Astrocyte (in vitro differentiated cells and primary cell): ENCODE measurements at regions not wholly inside any gene's neighbourhood (a gene's known extent, or its start where the extent isn't known, plus 50 kb on each side); places are given as distances from the start of the nearest gene placed in this dataset.

Source experiments
- DNase-seq: peaks from one replicate; pipeline ENCODE4 v3.0.0-alpha.2; 2010; ENCODE audit warnings: low read depth
- FAIRE-seq: peaks from 2 replicates; lab custom pipeline; 2011; peaks lifted over from hg19 to GRCh38; lab: Jason Lieb, UNC
- H2AFZ ChIP-seq: 2 replicates; pipeline ENCODE4 v1.6.0; 2012; ENCODE audit warnings: low read depth, low read length, inconsistent platforms
- H3K27ac ChIP-seq: 2 replicates; pipeline ENCODE4 v1.5.1; 2011; ENCODE audit warnings: low read depth, low read length, inconsistent platforms
- H3K27me3 ChIP-seq: 2 replicates; pipeline ENCODE4 v1.6.0; 2011; ENCODE audit warnings: low read length, inconsistent platforms; ENCODE audit not compliant: insufficient read depth
- H3K36me3 ChIP-seq: 2 replicates; pipeline ENCODE4 v1.5.1; 2011; ENCODE audit warnings: low read length, inconsistent platforms; ENCODE audit not compliant: insufficient read depth
- H3K4me1 ChIP-seq: 2 replicates; pipeline ENCODE4 v1.5.1; 2011; ENCODE audit warnings: low read length, inconsistent platforms; ENCODE audit not compliant: insufficient read depth
- H3K4me2 ChIP-seq: 2 replicates; pipeline ENCODE4 v1.6.0; 2012; ENCODE audit warnings: low read length, inconsistent platforms
- H3K4me3 ChIP-seq: 2 replicates; pipeline ENCODE4 v1.5.1; 2011; ENCODE audit warnings: low read depth, mild to moderate bottlenecking, low read length, inconsistent platforms; ENCODE audit not compliant: insufficient read depth
- H3K79me2 ChIP-seq: 2 replicates; pipeline ENCODE4 v1.6.0; 2012; ENCODE audit warnings: mild to moderate bottlenecking, low read length, inconsistent platforms; ENCODE audit not compliant: insufficient read depth
- H3K9ac ChIP-seq: 2 replicates; pipeline ENCODE4 v1.6.0; 2012; ENCODE audit warnings: mild to moderate bottlenecking, low read length, inconsistent platforms
- H3K9me3 ChIP-seq: 2 replicates; pipeline ENCODE4 v1.5.1; 2012; ENCODE audit warnings: low read depth, mild to moderate bottlenecking, low read length, inconsistent platforms; ENCODE audit not compliant: insufficient read depth
- H4K20me1 ChIP-seq: 2 replicates; pipeline ENCODE4 v1.6.0; 2012; ENCODE audit warnings: low read length, inconsistent platforms; ENCODE audit not compliant: insufficient read depth
- H3K27ac Mint-ChIP-seq: one replicate; pipeline ENCODE4 v1.8.0; 2021; ENCODE audit warnings: mild to moderate bottlenecking, mixed read lengths; ENCODE audit not compliant: unreplicated experiment
- H3K27me3 Mint-ChIP-seq: one replicate; pipeline ENCODE4 v1.8.0; 2021; ENCODE audit warnings: low read depth, mixed read lengths; ENCODE audit not compliant: unreplicated experiment
- H3K36me3 Mint-ChIP-seq: one replicate; pipeline ENCODE4 v1.8.0; 2021; ENCODE audit warnings: low read depth, mixed read lengths; ENCODE audit not compliant: unreplicated experiment
- H3K4me1 Mint-ChIP-seq: one replicate; pipeline ENCODE4 v1.8.0; 2021; ENCODE audit warnings: low read depth, mixed read lengths; ENCODE audit not compliant: unreplicated experiment
- H3K4me3 Mint-ChIP-seq: one replicate; pipeline ENCODE4 v1.8.0; 2021; ENCODE audit warnings: mild to moderate bottlenecking, moderate library complexity, mixed read lengths; ENCODE audit not compliant: unreplicated experiment
- H3K9me3 Mint-ChIP-seq: one replicate; pipeline ENCODE4 v1.8.0; 2021; ENCODE audit warnings: mild to moderate bottlenecking, mixed read lengths; ENCODE audit not compliant: unreplicated experiment
- EZH2 ChIP-seq: IDR thresholded peaks from 2 replicates; pipeline ENCODE4 v1.6.1; 2012; ENCODE audit warnings: mild to moderate bottlenecking, low read length, inconsistent platforms; ENCODE audit not compliant: insufficient read depth
- TF ChIP-seq, protein P1 (sequence below): IDR thresholded peaks from 2 replicates; pipeline ENCODE4 v1.5.1; 2011; ENCODE audit warnings: low read depth, mild to moderate bottlenecking, inconsistent platforms, low read length, moderate library complexity; ENCODE audit not compliant: insufficient read depth

DNA sequence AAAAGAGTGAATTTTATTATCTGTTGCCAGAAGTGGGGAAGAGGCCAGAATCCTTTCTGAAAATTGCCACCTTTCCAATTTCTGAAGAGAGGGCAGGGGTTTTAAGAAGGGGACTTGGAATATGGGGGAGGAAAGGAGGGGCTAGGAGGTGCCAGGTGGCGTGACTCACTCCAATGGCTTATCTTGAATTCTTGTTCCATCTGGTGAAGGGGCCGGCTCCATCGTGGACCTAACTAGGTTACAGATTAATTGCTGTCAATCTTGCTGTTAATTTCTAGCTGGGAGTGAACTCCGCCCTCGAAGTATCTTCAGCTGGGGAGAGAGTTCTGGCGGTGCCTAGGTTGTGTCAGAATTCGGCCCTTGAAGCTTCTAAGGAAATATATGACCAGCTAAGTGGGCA is 138.7 kb downstream of the YTHDC2 start:
- Histone ChIP-seq H4K20me1 (no peaks in the 10 kb centered on the region), H3K4me3 (no peak overlapping the region), H2AFZ (no peak overlapping the region), H3K79me2 (no peaks in the 10 kb centered on the region), H3K9me3 (no peaks in the 10 kb centered on the region), H3K27me3 (no peaks in the 10 kb centered on the region), H3K4me1 (no peaks in the 10 kb centered on the region), H3K4me2 (no peak overlapping the region), H3K27ac (no peak overlapping the region), H3K36me3 (no peaks in the 10 kb centered on the region), H3K9ac (no peak overlapping the region)
- Mint-ChIP-seq H3K4me3 (no peak overlapping the region), H3K36me3 (no peaks in the 10 kb centered on the region), H3K27ac (no peak overlapping the region), H3K9me3 (peaks cover 4% of the 10 kb centered on the region), H3K4me1 (no peaks in the 10 kb centered on the region), H3K27me3 (peaks cover 8% of the 10 kb centered on the region)
- FAIRE-seq (no peak), DNase-seq (no peak)
- TF ChIP-seq, protein P1, sequence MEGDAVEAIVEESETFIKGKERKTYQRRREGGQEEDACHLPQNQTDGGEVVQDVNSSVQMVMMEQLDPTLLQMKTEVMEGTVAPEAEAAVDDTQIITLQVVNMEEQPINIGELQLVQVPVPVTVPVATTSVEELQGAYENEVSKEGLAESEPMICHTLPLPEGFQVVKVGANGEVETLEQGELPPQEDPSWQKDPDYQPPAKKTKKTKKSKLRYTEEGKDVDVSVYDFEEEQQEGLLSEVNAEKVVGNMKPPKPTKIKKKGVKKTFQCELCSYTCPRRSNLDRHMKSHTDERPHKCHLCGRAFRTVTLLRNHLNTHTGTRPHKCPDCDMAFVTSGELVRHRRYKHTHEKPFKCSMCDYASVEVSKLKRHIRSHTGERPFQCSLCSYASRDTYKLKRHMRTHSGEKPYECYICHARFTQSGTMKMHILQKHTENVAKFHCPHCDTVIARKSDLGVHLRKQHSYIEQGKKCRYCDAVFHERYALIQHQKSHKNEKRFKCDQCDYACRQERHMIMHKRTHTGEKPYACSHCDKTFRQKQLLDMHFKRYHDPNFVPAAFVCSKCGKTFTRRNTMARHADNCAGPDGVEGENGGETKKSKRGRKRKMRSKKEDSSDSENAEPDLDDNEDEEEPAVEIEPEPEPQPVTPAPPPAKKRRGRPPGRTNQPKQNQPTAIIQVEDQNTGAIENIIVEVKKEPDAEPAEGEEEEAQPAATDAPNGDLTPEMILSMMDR, result no peak
- no peak for TF ChIP-seq EZH2

DNA sequence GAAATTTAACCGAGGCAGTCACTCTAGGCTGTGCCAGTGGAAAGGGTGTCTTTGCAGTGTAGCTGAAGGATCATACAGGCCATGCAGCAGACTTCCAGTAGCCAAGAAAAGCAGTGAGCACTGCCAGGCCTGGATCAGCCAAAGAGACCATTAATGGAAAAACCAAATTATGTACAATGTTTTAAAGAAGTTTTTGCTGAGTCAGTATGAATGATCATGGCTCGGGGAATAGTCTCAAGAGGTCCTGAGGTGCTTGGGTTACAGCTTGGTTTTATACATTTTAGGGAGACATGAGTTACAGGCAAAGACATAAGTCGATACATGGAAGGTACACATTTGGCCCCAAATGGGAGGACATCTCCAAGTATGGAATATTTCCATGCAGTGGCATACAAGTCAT is 141.3 kb downstream of the YTHDC2 start:
- Histone ChIP-seq H3K36me3 (no peaks in the 10 kb centered on the region), H3K27ac (no peak overlapping the region), H3K9me3 (no peaks in the 10 kb centered on the region), H3K9ac (no peak overlapping the region), H3K27me3 (no peaks in the 10 kb centered on the region), H2AFZ (no peak overlapping the region), H3K79me2 (no peaks in the 10 kb centered on the region), H4K20me1 (no peaks in the 10 kb centered on the region), H3K4me3 (no peak overlapping the region), H3K4me1 (no peaks in the 10 kb centered on the region), H3K4me2 (no peak overlapping the region)
- Mint-ChIP-seq H3K27me3 (no peaks in the 10 kb centered on the region), H3K27ac (no peak overlapping the region), H3K9me3 (peaks cover 4% of the 10 kb centered on the region), H3K36me3 (peaks cover 1% of the 10 kb centered on the region), H3K4me3 (no peak overlapping the region), H3K4me1 (no peaks in the 10 kb centered on the region)
- DNase-seq, result no peak
- no peak for FAIRE-seq
- no peak for TF ChIP-seq EZH2
- TF ChIP-seq, protein P1, result no peak

DNA sequence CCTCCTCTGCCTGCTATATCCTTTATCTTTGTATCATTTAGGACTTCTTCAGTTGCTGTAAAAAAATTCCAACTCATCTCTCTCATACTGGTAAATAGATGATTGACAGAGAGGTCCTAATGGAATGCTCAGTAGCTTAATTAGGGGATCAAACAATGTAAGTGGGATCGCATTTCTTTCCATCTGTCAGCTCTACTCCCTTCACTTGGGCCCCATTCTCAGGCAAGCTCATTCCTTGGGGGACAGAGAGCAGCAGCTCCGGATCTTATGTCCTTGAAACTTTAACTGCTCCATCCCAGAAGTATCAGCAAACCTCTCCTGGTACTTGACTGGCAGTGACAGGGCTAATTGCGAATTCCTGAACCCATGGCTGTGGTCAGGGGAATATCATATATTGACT is 146.7 kb downstream of the YTHDC2 start:
- H3K36me3 Mint-ChIP-seq, result peaks cover 1% of the 10 kb centered on the region
- TF ChIP-seq EZH2, result no peak
- TF ChIP-seq, protein P1, result no peak
- FAIRE-seq, result no peak

More for the DNA sequence above, 146.7 kb downstream of the YTHDC2 start:
- no peaks in the 10 kb centered on the region for H3K36me3 ChIP-seq
- no peak overlapping the region for H2AFZ ChIP-seq
- Mint-ChIP-seq H3K4me3 (no peak overlapping the region), H3K9me3 (peaks cover 4% of the 10 kb centered on the region), H3K27ac (no peak overlapping the region), H3K4me1 (peaks cover 7% of the 10 kb centered on the region), H3K27me3 (no peaks in the 10 kb centered on the region)
- no peaks in the 10 kb centered on the region for H3K27me3 ChIP-seq
- no peaks in the 10 kb centered on the region for H3K4me1 ChIP-seq
- H3K9ac ChIP-seq, result no peak overlapping the region
- no peak overlapping the region for H3K4me3 ChIP-seq
- H4K20me1 ChIP-seq, result no peaks in the 10 kb centered on the region
- H3K9me3 ChIP-seq, result no peaks in the 10 kb centered on the region
- no peak overlapping the region for H3K4me2 ChIP-seq
- DNase-seq, result no peak
- no peaks in the 10 kb centered on the region for H3K79me2 ChIP-seq
- no peak overlapping the region for H3K27ac ChIP-seq
